ENCODE measurements at regions not wholly inside any gene's neighbourhood (a gene's known extent, or its start where the extent isn't known, plus 50 kb on each side); places are given as distances from the start of the nearest gene placed in this dataset.

GRCh38 chr5:124461157-124461556 is 285.3 kb downstream of the ZNF608 start:
- TF ChIP-seq, protein P1, sequence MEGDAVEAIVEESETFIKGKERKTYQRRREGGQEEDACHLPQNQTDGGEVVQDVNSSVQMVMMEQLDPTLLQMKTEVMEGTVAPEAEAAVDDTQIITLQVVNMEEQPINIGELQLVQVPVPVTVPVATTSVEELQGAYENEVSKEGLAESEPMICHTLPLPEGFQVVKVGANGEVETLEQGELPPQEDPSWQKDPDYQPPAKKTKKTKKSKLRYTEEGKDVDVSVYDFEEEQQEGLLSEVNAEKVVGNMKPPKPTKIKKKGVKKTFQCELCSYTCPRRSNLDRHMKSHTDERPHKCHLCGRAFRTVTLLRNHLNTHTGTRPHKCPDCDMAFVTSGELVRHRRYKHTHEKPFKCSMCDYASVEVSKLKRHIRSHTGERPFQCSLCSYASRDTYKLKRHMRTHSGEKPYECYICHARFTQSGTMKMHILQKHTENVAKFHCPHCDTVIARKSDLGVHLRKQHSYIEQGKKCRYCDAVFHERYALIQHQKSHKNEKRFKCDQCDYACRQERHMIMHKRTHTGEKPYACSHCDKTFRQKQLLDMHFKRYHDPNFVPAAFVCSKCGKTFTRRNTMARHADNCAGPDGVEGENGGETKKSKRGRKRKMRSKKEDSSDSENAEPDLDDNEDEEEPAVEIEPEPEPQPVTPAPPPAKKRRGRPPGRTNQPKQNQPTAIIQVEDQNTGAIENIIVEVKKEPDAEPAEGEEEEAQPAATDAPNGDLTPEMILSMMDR (IDR thresholded peaks at IDR 0.05) = no peak
- no peak for TF ChIP-seq POLR2A (IDR thresholded peaks at IDR 0.05)
- TF ChIP-seq POLR2AphosphoS5 (IDR thresholded peaks at IDR 0.05) = no peak
- no peak for TF ChIP-seq EP300 (IDR thresholded peaks at IDR 0.05)

Data from stomach (tissue), 4 donors.